GM21717 (cell line): ENCODE measurements at regions not wholly inside any gene's neighbourhood (a gene's known extent, or its start where the extent isn't known, plus 50 kb on each side); places are given as distances from the start of the nearest gene placed in this dataset.
A peak's percentile ranks its signal among the peaks of the same experiment; 100 is the strongest.
"Not testable (repeated sequence)": the region's sequence is repeated elsewhere in the genome, so short reads cannot be mapped to it uniquely, and the experiment has no call there.

Source experiments
- ATAC-seq: cut with Tn5 transposase; IDR thresholded peaks from one replicate; pipeline ENCODE4 v1.9.1; 2021; ENCODE audit warnings: mild to moderate bottlenecking, moderate library complexity; ENCODE audit not compliant: unreplicated experiment

- ATAC-seq = no peak
These were observed 50.3 kb upstream of the TMC1 start for GRCh38 chr9:72471096-72471495.

GRCh38 chr9:72467766-72468738, 53.4 kb upstream of the TMC1 start:
- ATAC-seq = no peak

GRCh38 chr9:72465593-72465984, 55.8 kb upstream of the TMC1 start:
- ATAC-seq = no peak

GRCh38 chr9:72464857-72465592, 56.4 kb upstream of the TMC1 start:
- ATAC-seq = peak; percentile 56

DNA sequence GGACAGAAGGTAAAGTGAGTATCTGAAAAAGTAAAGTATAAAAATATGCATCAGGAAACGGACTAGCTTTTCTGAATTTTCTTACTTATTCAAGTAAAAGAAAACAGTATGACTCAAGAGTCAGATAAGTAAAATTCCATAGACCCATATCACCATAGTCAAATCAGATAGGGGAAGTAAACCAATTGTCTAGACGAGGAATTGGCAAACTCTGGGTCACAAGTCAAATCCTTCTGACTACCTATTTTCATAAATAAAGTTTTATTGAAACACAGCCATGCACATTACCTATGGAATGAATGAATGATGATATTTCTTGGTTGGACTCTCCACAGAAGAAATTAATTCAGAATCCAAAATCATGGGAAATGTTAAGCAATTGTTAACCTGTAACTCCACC, 59.1 kb upstream of the TMC1 start:
- ATAC-seq = no peak

DNA sequence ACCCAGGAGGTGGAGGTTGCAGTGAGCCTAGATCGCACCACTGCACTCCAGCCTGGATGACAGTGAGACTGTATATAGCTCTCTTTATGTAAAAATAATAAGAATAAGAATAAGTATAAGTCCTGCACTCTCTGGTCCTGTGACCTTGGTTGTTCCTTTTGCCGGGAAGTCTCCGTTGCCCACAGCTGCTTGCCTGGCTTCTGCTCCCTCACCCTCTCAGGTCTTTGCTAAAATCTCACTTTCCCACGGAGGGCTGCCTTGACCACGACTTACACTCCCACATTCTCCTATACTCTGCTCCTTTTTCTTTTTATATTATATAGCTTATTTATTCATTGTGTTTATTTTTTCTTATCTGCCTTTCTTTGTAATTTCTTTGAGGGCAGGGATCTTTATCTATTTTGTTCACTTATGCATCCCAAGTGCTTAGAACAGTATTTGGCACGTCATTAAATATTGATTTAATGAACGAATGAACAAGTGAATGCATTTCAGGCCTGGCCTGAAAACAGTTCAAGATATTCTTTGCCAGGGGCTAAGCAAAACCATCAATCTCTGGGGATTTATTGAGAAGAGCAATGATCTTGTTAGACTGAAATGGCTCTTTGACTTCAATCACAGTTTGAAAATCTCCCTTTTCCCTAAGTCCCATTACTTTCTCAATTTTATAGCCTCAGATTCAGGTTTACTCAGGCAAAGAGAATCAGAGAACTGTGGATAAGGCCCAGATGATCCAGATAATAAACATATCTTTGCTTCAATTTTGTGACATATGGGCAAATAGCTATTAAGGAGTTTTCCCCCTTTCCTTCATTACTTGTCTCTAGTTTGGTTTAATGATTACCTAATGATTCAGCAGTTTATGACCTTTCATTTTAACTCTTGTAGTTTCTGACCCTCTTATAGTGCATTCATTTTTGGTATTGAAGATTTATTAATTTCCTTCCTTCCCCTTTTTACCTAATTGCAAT, 60.8 kb upstream of the TMC1 start:
- no peak for ATAC-seq

DNA sequence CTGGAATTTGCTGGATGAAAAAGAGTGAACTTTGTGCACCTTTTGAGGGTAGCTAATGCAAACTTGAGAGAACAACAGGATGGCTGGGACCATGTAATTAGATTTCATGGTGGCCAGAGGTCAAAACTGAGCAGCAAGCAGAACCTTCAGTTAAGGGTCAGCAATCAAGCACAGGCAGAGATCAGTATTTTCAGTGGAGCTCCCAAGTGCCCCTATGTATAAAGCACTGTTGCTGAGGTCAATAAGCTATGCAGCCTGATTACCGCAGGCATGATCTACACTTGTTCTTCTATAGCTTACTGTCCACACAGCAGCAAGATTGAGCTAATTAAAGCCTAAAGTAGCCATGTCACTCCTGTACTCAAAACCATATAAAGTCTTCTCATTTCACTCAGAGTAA, 62.1 kb upstream of the TMC1 start:
- ATAC-seq = no peak

GRCh38 chr9:72458153-72458552, 63.3 kb upstream of the TMC1 start:
- no peak for ATAC-seq

DNA sequence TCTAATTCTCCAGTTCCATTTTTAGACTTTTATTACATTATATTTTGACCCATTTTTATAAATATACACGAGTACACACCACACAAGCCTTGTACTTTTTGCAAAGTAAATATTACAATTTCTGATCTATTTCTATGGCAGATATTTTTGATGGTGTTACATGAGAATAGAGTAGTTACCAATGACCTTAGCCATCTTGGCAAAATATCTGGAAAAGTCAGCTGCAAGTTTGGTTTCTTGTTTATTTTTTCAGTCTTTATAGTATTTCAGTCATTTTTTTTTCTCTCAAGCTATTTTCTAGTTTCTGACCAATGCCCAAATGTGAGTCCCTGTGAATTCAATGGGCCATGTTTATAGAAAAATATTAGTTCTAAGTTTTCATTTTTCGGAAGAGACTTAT, 64.0 kb upstream of the TMC1 start:
- ATAC-seq = no peak

GRCh38 chr9:72454871-72455491, 66.4 kb upstream of the TMC1 start:
- no peak for ATAC-seq

GRCh38 chr9:72453797-72454196, 67.6 kb upstream of the TMC1 start:
- no peak for ATAC-seq

DNA sequence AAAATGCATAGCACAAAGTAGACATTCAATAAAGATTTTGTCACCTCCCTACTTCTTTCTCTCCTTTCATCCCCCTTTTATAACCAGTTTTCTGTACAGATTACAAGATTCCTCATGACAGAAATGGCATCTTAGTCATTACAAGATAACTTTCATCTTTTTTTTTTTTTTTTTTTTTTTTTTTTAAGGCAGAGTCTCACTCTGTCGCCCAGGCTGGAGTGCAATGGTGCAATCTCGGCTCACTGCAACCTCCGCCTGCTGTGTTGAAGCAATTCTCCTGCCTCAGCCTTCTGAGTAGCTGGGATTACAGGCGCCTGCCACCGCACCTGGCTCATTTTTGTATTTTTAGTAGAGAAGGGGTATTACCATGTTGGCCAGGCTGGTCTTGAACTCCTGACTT, 75.2 kb upstream of the TMC1 start:
- not testable (repeated sequence) for ATAC-seq

DNA sequence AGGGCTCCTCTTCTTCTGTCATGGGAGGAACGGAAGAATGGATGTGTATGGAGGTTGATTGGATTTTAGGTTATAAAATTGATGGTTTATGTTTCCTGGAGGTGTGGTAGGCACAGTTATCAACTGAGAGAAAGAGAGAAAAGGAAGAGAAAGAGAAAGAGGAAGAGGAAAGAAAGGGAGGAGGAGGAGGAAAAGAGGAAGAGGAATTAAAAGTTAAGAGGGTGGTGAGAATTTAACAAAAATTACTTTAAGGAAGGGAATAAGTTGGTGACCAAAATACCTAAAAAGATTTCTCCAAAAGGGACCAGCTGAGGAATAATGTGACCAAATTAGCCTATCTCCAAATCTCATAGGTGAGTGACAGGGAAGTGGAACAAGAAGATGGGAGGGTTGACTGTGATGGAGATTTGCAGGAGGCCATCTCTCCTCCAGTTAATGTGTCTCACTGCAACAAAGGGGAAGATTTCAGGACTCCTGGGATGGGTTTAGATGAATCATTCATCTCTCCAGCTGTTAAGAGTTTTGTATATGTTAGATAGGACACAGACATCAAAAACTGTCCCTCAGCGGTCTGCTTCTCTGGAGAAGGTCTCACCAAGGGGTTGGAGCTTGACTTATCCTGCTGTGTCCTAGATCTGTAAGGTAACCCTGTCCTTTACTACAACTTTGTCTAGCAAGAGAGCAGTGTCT, 76.0 kb upstream of the TMC1 start:
- ATAC-seq = no peak

DNA sequence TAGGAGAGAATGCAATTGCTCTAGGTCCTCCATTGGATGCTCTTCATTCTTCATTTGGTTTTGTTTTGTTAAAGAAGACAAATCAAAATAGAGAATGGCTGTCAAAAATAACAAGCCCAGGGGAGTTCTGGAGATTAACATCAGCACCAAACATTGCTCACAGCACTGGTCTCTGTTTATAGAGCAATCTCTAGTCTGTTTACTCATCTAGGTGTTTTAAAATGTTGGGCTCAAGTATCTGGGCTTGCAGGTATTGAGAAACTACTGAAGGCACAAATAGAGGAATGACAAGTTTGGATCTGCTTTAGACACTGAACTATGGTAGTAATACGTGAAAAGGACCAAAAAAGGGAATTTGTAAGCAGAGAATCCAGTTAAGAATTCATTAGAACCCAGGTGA, 77.0 kb upstream of the TMC1 start:
- no peak for ATAC-seq

GRCh38 chr9:72443855-72444254, 77.6 kb upstream of the TMC1 start:
- ATAC-seq = peak; percentile 97

GRCh38 chr9:72441848-72442607, 77.0 kb upstream of the ZFAND5 start:
- no peak for ATAC-seq

DNA sequence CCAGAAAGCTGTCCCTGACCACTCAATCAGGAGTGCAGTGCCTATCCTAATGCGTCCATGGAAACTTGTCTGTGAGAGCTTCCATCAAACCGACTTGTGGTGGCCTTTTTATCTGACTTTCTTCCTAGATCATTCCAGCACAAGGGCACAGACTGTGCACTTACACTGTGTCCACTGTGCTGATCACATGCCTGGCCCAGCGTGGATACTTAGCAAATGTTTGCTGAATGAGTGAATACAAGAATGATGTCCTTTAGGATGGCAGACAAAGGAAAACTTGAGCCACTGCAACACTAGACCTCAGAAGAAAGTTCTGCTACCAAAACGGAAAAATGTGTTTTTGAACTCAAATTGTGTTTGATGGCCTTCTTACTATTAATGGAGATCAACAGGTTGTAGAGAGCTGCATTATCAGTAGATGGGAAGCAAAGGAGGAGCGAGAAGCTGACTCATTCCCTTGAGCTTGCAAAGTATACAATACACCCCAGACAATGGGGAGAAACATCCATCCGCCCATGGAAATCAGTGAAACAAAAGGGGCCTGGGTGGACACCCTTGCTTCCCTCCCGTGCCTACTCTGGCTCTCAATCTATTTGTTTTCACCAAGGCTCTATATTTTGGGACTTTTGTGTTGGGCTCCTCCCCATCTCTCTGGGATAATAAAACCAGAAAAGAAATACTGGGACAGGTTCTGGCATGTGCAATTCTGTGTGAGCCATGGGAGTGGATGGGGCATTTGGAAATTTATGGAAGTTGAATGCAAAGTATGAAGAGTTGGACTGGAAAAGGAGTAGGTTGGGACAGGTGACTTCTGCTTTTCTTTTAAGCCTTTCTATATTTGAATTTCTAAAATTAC, 76.2 kb upstream of the ZFAND5 start:
- ATAC-seq = no peak

DNA sequence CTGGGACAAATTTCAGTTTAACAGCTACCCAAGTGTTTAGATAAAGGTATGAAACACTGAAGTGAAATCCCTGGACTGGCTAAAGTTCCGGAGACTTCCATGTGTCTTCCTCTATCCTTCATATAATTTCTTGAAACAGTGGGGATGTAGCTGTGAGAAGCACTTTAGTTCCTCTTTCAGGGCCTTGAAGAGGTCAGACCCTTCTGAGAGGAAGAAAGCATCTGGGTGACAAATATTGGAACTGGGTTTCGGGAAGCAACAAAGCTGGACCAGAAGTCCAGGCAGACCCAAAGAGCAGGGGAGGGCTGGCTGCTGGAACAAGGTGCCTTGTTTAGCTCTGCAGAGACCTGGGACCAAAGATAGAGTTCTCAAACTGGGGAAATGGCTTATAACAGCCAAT, 75.4 kb upstream of the ZFAND5 start:
- ATAC-seq = no peak
